ENCODE measurements at regions not wholly inside any gene's neighbourhood (a gene's known extent, or its start where the extent isn't known, plus 50 kb on each side); places are given as distances from the start of the nearest gene placed in this dataset.

DNA sequence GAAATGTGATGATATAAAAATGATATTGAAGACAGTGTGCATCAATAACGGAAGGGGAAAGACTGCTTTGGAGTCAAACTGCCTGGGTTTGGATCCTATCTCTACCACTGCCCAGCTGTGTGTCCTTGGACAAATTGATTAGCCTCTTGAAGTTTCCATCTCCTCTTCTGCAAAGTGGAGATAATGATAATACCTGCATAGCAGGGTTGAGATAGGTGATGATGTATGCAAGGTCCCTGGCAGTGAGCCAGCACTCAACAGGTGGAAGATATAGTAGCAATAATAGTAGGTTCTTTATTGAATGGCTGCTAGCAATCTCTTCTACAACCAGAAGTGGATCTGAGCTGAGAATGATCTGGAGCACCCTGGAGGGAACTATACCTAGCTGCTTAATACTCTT, 166.7 kb downstream of the MIS18A start:
- TF ChIP-seq, protein P1, sequence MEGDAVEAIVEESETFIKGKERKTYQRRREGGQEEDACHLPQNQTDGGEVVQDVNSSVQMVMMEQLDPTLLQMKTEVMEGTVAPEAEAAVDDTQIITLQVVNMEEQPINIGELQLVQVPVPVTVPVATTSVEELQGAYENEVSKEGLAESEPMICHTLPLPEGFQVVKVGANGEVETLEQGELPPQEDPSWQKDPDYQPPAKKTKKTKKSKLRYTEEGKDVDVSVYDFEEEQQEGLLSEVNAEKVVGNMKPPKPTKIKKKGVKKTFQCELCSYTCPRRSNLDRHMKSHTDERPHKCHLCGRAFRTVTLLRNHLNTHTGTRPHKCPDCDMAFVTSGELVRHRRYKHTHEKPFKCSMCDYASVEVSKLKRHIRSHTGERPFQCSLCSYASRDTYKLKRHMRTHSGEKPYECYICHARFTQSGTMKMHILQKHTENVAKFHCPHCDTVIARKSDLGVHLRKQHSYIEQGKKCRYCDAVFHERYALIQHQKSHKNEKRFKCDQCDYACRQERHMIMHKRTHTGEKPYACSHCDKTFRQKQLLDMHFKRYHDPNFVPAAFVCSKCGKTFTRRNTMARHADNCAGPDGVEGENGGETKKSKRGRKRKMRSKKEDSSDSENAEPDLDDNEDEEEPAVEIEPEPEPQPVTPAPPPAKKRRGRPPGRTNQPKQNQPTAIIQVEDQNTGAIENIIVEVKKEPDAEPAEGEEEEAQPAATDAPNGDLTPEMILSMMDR (conservative IDR thresholded peaks at IDR 0.05; ENCODE audit: low read depth), result no peak
- DNase-seq (ENCODE audit: low spot score), result no peak
- POLR2A ChIA-PET (ENCODE audit: low non-redundant PET), result no interaction called here
- H3K27ac ChIP-seq, result no peak overlapping the region
- CTCF ChIA-PET, result no interaction called here

DNA sequence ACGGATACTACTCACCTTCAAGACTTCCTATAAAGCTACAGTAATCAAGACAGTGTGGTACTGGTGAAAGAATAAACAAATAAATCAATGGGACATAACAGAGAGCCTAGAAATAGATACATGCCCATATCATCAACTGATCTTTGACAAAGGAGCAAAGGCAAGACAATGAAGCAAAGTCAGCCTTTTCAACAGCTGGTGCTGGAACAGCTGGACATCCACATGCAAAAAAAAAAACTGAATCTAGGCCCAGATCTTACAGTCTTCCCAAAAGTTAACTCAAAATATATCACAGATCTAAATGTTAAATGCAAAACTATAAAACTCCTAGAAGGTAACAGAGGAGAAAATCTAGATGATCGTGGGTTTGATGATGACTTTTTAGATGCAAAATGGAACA, 170.3 kb downstream of the MIS18A start:
- POLR2A ChIA-PET (ENCODE audit: low non-redundant PET), result no interaction called here
- TF ChIP-seq, protein P1 (conservative IDR thresholded peaks at IDR 0.05; ENCODE audit: low read depth), result no peak
- CTCF ChIA-PET, result no interaction called here
- DNase-seq (ENCODE audit: low spot score), result no peak
- H3K27ac ChIP-seq, result no peak overlapping the region

DNA sequence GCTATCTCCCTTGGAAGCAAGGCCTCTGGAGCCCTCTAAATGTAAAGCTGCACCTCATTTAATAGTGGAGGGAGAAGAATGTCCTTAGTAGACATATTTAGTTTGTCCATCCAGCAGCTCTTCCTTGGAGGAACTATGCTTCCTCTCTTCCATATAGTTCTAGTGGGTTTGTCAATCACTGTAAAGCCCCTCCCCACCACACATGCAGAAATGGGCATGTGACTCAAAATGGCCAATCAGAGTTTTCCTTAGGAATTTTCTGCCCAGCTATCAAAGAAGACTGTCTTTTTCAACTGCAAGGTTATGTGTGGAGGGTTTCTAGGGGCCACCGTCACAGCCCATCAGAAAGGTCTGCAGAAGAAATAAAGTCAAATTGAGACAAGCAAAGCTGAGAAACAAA, 175.5 kb downstream of the MIS18A start:
- DNase-seq (ENCODE audit: low spot score), result no peak
- CTCF ChIA-PET, result interaction anchor here (0.6 kb wide), 1 partner anchor 928 kb away, joined by 3 read pairs; no protein-coding TSS in a partner anchor
- POLR2A ChIA-PET (ENCODE audit: low non-redundant PET), result no interaction called here
- TF ChIP-seq, protein P1 (conservative IDR thresholded peaks at IDR 0.05; ENCODE audit: low read depth), result no peak
- no peak overlapping the region for H3K27ac ChIP-seq

DNA sequence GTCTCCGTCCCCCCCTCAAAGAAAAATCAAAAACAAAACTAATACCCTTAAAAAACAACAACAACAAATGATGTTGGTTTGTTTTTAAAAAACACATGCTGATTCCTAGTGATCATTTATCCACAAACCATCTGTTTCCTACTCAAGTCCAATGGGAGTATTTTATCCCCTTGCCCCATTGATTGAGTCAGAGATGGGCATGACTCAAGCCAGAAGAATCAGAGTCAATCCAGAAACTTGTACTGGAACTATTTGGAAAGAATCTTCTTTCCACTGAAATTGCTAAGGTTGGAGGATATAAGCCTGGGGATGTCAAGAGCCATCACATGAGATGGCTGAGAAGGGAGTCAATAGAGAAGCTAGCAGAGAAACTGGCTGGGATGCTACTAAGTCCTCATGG, 176.4 kb downstream of the MIS18A start:
- H3K27ac ChIP-seq, result no peak overlapping the region
- no peak for DNase-seq (ENCODE audit: low spot score)
- ChIA-PET CTCF (no interaction called here), POLR2A (ENCODE audit: low non-redundant PET) (no interaction called here)
- TF ChIP-seq, protein P1 (conservative IDR thresholded peaks at IDR 0.05; ENCODE audit: low read depth), result no peak

DNA sequence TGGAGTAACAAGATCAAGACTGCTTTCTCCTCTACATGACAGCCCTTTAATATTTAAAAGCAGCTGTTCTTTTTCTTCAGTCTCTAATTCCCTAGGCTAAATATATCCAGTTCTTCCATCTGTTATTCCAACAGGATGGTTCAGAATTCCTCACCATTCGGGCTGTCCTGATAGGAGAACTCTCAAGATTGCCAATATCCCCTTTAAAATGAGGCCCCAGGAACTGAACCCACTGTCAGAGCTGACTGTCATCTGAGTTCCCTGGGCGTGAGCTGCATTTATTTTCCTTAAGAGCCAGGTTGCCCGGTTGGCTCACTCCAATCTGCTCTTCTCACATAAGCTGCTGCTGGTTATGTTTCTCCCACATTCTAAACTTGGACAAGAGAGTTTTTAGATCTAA, 177.6 kb downstream of the MIS18A start:
- POLR2A ChIA-PET (ENCODE audit: low non-redundant PET), result no interaction called here
- TF ChIP-seq, protein P1 (conservative IDR thresholded peaks at IDR 0.05; ENCODE audit: low read depth), result no peak
- DNase-seq (ENCODE audit: low spot score), result no peak
- H3K27ac ChIP-seq, result no peak overlapping the region
- CTCF ChIA-PET, result no interaction called here

DNA sequence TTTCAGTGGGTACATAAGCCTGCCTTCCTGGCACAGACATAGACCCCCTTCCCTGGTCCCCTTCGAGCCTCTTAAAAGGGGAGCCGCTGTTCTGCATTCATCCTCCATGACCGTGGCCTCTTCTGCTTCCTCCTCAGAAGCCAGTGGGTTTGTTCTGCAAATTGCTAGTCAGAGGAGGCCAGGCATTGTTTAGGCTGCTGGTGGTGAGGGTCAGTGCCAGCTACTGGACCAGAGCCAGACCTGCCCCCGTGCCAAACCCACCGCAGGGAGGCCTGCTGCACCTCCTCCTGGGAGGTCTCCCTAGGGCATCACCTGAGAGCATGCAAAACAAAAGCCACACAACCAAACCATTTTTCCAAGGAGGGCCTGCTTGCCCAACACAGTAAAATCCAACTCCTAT, 178.4 kb downstream of the MIS18A start:
- CTCF ChIA-PET, result no interaction called here
- POLR2A ChIA-PET (ENCODE audit: low non-redundant PET), result no interaction called here
- no peak for DNase-seq (ENCODE audit: low spot score)

More for the DNA sequence above, 178.4 kb downstream of the MIS18A start:
- TF ChIP-seq, protein P1 (conservative IDR thresholded peaks at IDR 0.05; ENCODE audit: low read depth), result no peak
- no peak overlapping the region for H3K27ac ChIP-seq

Measured in RWPE1 (cell line).